ENCODE measurements at regions not wholly inside any gene's neighbourhood (a gene's known extent, or its start where the extent isn't known, plus 50 kb on each side); places are given as distances from the start of the nearest gene placed in this dataset.

DNA sequence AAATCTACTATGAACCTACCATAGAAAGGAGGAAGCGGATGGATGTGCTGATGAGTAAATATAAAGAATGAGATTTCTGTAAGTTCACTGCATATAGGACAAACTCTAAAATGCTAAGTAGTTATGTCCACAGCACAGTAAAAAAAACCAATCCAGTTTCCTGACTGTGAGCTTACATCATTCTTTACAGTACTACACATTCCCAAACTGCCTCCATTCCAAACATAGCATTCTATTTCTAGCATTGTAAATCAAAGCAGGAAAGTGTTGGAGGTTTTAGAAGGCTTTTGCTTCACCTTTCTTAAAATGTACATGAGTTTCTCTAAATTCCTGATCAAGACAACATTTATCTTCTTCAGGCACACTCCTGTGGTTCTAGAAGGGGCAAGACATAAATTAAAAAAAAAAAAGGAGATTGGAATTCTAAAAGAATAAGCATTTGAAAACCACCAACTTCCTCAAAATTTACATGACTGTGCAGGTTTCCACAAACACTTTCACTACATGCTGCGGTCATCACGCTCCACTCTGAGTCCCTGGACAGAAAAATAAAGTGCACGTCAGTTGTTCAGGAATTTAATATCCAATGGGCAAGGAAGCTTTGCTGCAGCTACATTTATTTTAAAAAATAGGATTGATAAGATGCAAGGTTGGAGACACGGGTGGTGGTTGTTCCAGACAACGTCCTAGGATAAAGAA, 297.6 kb upstream of the STS start:
- DNase-seq, result no peak
- 30% methylated on average over 6 of the region's 6 CpGs for WGBS (ENCODE audit: low lambda C conversion rate)
- CTCF ChIA-PET, result interaction anchor here (1.4 kb wide), 1 partner anchor 16 kb away, joined by 3 read pairs; no protein-coding TSS in a partner anchor
- no peaks in the 10 kb centered on the region for H3F3A ChIP-seq (replicated peaks; ENCODE audit: insufficient read depth)
- H3K36me3 ChIP-seq (replicated peaks in 1 of 2; ENCODE audit: control insufficient read depth in 1 of 2, insufficient read depth in 2 of 2, low read length in 1 of 2), result no peaks in the 10 kb centered on the region
- POLR2A ChIA-PET, result no interaction called here
- H3K9ac ChIP-seq, result no peak overlapping the region
- H3K4me1 ChIP-seq (ENCODE audit: control insufficient read depth in 1 of 2, insufficient read depth in 2 of 2, low read depth in 1 of 2, low read length in 1 of 2), result no peaks in the 10 kb centered on the region
- H3K79me2 ChIP-seq (ENCODE audit: insufficient read depth), result no peaks in the 10 kb centered on the region
- no peaks in the 10 kb centered on the region for H3K27me3 ChIP-seq (ENCODE audit: insufficient read depth)
- no peaks in the 10 kb centered on the region for H3K9me3 ChIP-seq
- no peaks in the 10 kb centered on the region for H4K20me1 ChIP-seq (ENCODE audit: insufficient read depth)
- no peak overlapping the region for H3K27ac ChIP-seq (ENCODE audit: low read depth in 2 of 2, low read length in 1 of 2)
- H3K4me2 ChIP-seq, result no peak overlapping the region
- H3K4me3 ChIP-seq (ENCODE audit: low read depth in 2 of 2, low read length in 1 of 2), result no peak overlapping the region
- no peak for TF ChIP-seq FOXJ3 (CRISPR knock-in tag; IDR thresholded peaks at IDR 0.05)
- TF ChIP-seq GATA2 (CRISPR knock-in tag; IDR thresholded peaks at IDR 0.05), result no peak
- TF ChIP-seq FOSL2 (IDR thresholded peaks at IDR 0.05; ENCODE audit: borderline replicate concordance, low read depth), result no peak
- TF ChIP-seq POLR2AphosphoS5 (IDR thresholded peaks at IDR 0.05; ENCODE audit: low read depth, low read length), result no peak
- TF ChIP-seq RXRA (IDR thresholded peaks at IDR 0.05; ENCODE audit: borderline replicate concordance, low read depth), result no peak
- TF ChIP-seq RAD21 (IDR thresholded peaks at IDR 0.05; ENCODE audit: low read length), result no peak
- TF ChIP-seq, protein P1, sequence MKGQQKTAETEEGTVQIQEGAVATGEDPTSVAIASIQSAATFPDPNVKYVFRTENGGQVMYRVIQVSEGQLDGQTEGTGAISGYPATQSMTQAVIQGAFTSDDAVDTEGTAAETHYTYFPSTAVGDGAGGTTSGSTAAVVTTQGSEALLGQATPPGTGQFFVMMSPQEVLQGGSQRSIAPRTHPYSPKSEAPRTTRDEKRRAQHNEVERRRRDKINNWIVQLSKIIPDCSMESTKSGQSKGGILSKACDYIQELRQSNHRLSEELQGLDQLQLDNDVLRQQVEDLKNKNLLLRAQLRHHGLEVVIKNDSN (IDR thresholded peaks at IDR 0.05; ENCODE audit: borderline replicate concordance, low read depth), result no peak
- no peak overlapping the region for H2AFZ ChIP-seq (ENCODE audit: low read depth)
- no peaks in the 10 kb centered on the region for H3K9me2 ChIP-seq

DNA sequence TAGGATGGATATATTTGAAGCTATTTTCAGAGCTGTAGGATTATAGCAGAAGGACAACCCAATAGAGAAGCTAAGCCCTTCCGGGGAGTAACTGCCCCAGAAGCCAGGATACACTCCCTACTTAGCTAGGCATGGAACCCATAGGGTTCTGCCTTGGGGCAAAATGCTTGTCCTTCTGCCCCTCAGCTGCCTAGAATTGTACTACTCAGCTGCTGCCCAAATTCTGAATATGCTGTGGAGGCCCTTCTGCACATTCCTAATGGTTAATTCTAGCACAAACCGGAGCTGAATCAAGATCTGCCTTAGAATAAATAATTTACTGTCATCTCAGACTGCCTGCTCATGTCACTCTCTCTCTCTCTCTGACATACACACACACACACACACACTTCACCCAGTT, 297.7 kb upstream of the VCX3A start:
- Histone ChIP-seq H2AFZ (ENCODE audit: low read depth) (no peak overlapping the region), H3K4me1 (ENCODE audit: control insufficient read depth in 1 of 2, insufficient read depth in 2 of 2, low read depth in 1 of 2, low read length in 1 of 2) (no peaks in the 10 kb centered on the region), H3K27me3 (ENCODE audit: insufficient read depth) (no peaks in the 10 kb centered on the region), H3K4me2 (no peak overlapping the region), H3K9me3 (peaks cover 4% of the 10 kb centered on the region; the same call in 1 of the 2 replicates), H3F3A (replicated peaks; ENCODE audit: insufficient read depth) (no peaks in the 10 kb centered on the region), H3K36me3 (replicated peaks in 1 of 2; ENCODE audit: control insufficient read depth in 1 of 2, insufficient read depth in 2 of 2, low read length in 1 of 2) (no peaks in the 10 kb centered on the region), H3K27ac (ENCODE audit: low read depth in 2 of 2, low read length in 1 of 2) (no peak overlapping the region), H3K4me3 (ENCODE audit: low read depth in 2 of 2, low read length in 1 of 2) (no peak overlapping the region), H3K9ac (no peak overlapping the region), H3K79me2 (ENCODE audit: insufficient read depth) (no peaks in the 10 kb centered on the region), H3K9me2 (no peaks in the 10 kb centered on the region), H4K20me1 (ENCODE audit: insufficient read depth) (no peaks in the 10 kb centered on the region)
- 13% methylated on average over 2 of the region's 2 CpGs for WGBS (ENCODE audit: low lambda C conversion rate)
- TF ChIP-seq NRF1 (IDR thresholded peaks at IDR 0.05; ENCODE audit: low read depth, low read length) (no peak), SIN3A (IDR thresholded peaks at IDR 0.05; ENCODE audit: borderline replicate concordance, low read depth, low read length) (no peak), RAD21 (IDR thresholded peaks at IDR 0.05; ENCODE audit: low read length) (no peak), YY1 (IDR thresholded peaks at IDR 0.05; ENCODE audit: low read depth) (no peak), FOXM1 (IDR thresholded peaks at IDR 0.05; ENCODE audit: low read depth) (no peak), GATA2 (CRISPR knock-in tag; IDR thresholded peaks at IDR 0.05) (no peak), TCF12 (IDR thresholded peaks at IDR 0.05) (no peak), GABPA (IDR thresholded peaks at IDR 0.05; ENCODE audit: low read depth) (no peak), FOSL2 (IDR thresholded peaks at IDR 0.05; ENCODE audit: borderline replicate concordance, low read depth) (no peak), EP300 (IDR thresholded peaks at IDR 0.05; ENCODE audit: borderline replicate concordance in 1 of 2, low read depth in 1 of 2, low read length in 1 of 2) (no peak), TAF1 (IDR thresholded peaks at IDR 0.05; ENCODE audit: borderline replicate concordance, low read depth, low read length) (no peak), NFIC (IDR thresholded peaks at IDR 0.05; ENCODE audit: borderline replicate concordance) (no peak), TEAD4 (IDR thresholded peaks at IDR 0.05; ENCODE audit: borderline replicate concordance, insufficient read depth) (no peak), RXRA (IDR thresholded peaks at IDR 0.05; ENCODE audit: borderline replicate concordance, low read depth) (no peak), EZH2phosphoT487 (IDR thresholded peaks at IDR 0.05; ENCODE audit: borderline replicate concordance, low read depth) (no peak), POLR2AphosphoS5 (IDR thresholded peaks at IDR 0.05; ENCODE audit: low read depth, low read length) (no peak)
- TF ChIP-seq, protein P2, sequence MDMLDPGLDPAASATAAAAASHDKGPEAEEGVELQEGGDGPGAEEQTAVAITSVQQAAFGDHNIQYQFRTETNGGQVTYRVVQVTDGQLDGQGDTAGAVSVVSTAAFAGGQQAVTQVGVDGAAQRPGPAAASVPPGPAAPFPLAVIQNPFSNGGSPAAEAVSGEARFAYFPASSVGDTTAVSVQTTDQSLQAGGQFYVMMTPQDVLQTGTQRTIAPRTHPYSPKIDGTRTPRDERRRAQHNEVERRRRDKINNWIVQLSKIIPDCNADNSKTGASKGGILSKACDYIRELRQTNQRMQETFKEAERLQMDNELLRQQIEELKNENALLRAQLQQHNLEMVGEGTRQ (IDR thresholded peaks at IDR 0.05; ENCODE audit: borderline replicate concordance, low read depth, low read length), result no peak
- TF ChIP-seq, protein P3, sequence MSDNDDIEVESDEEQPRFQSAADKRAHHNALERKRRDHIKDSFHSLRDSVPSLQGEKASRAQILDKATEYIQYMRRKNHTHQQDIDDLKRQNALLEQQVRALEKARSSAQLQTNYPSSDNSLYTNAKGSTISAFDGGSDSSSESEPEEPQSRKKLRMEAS (IDR thresholded peaks at IDR 0.05; ENCODE audit: low read depth), result no peak
- TF ChIP-seq, protein P4, sequence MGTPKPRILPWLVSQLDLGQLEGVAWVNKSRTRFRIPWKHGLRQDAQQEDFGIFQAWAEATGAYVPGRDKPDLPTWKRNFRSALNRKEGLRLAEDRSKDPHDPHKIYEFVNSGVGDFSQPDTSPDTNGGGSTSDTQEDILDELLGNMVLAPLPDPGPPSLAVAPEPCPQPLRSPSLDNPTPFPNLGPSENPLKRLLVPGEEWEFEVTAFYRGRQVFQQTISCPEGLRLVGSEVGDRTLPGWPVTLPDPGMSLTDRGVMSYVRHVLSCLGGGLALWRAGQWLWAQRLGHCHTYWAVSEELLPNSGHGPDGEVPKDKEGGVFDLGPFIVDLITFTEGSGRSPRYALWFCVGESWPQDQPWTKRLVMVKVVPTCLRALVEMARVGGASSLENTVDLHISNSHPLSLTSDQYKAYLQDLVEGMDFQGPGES (IDR thresholded peaks at IDR 0.05; ENCODE audit: low read depth, low read length), result no peak
- TF ChIP-seq, protein P5, sequence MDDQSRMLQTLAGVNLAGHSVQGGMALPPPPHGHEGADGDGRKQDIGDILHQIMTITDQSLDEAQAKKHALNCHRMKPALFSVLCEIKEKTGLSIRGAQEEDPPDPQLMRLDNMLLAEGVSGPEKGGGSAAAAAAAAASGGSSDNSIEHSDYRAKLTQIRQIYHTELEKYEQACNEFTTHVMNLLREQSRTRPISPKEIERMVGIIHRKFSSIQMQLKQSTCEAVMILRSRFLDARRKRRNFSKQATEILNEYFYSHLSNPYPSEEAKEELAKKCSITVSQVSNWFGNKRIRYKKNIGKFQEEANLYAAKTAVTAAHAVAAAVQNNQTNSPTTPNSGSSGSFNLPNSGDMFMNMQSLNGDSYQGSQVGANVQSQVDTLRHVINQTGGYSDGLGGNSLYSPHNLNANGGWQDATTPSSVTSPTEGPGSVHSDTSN (IDR thresholded peaks at IDR 0.05), result no peak
- ChIA-PET CTCF (no interaction called here), POLR2A (no interaction called here)
- DNase-seq, result no peak

Measured in SK-N-SH (cell line).